ENCODE measurements at regions not wholly inside any gene's neighbourhood (a gene's known extent, or its start where the extent isn't known, plus 50 kb on each side); places are given as distances from the start of the nearest gene placed in this dataset.

DNA sequence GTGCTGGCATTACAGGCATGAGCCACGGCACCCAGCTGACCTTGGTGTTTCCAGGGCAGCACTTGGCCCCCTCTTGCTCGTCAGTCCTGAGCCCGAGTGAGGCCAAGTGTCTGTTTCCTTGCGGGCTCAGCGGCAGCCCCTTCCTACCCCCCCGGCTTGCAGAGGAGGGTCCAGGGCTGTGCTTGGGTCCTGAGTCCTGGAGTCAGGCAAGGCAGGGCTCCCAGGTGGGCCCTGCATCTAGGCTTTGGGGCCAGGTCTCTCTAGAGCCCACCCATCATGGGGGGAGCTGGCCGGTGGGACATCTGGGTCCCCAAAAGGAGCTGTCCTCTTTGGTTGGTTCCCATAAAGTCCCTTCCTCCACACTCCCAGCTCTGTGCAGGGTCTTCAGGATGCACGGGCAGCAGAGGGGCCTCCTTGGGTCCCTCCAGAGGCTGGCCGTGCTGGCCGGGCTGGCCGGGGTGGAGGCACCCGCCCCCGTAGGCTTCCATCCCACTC is 63.7 kb upstream of the HPCAL1 start:
- DNase-seq, result no peak

DNA sequence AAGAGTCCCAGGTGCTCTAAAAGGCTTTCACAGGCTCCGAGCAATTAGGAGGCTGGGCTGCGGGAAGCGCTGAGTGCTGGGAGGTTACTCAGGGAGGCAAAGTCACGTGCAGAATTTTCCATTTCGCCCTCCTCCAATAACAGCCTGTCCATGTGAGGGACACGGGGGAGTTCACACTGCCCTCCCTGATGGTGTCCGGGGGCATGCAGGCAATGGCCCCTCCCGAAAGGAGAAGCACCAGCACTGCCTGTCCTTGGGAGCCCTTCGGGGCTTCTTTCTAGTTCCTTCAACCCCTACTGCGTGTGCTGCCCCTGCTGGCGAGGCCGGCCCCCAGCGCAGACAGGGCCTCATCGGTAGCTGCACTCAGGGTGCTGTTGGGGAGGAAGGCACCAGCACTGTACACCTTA is 63.1 kb upstream of the HPCAL1 start:
- DNase-seq, result peak; percentile 16 to 28

DNA sequence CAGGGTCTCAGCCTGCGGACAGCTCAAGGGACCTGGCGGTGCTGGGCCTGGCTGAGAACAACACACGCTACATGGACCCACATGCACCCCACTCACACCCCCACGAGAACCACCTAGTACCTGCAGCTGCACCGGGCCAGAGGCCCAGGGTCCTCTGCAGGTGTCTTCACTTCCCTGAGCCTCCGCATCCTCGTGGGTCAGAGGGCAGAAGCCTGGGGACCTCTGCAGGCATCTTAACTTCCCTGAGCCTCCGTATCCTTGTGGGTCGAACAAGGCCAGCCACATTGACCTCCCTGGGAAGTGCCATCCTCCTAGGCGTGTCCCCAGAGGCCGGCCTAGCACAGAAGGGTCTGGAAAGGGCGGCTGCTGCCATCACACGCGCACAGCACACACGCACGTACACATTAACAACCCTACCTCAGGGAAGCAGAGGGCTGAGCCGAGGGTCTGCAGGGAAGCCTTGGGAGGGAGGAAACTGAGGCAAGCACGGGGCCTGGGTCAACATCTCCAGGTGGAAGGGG is 62.5 kb upstream of the HPCAL1 start:
- no peak for DNase-seq

DNA sequence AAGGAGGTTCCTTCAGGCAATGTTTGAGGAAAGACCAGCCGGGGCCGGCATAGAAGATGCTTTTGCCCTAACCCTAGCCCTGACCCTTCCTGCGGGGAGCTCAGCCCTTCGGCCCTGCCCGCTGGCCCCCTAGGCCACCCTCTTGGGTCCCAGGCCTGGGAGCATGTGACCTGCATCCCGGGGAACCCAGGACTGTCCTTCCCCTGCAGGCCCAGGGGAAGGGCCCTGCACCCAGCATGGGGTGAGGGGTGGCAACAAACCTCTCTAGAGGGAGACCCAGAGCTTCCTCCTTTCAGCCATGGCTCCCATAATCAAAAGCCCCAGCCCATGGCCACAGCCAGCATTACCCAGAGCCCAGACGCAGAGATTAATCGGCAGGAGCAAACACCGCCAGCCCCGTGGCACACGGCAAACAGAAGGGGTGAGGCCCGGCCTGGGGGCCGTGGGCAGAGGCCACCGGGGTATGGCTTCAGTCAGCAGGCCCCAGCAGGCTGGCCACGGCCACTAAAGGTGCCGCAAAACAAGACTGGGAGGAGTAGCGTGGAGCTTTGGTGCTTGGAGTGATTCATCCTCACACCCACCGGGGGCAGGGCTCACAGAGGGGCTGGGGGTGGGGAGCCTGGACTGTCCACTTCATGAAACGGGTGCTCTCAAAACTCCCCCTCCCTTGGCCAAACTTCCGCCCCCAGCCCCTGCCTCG is 61.6 kb upstream of the HPCAL1 start:
- DNase-seq, result no peak

DNA sequence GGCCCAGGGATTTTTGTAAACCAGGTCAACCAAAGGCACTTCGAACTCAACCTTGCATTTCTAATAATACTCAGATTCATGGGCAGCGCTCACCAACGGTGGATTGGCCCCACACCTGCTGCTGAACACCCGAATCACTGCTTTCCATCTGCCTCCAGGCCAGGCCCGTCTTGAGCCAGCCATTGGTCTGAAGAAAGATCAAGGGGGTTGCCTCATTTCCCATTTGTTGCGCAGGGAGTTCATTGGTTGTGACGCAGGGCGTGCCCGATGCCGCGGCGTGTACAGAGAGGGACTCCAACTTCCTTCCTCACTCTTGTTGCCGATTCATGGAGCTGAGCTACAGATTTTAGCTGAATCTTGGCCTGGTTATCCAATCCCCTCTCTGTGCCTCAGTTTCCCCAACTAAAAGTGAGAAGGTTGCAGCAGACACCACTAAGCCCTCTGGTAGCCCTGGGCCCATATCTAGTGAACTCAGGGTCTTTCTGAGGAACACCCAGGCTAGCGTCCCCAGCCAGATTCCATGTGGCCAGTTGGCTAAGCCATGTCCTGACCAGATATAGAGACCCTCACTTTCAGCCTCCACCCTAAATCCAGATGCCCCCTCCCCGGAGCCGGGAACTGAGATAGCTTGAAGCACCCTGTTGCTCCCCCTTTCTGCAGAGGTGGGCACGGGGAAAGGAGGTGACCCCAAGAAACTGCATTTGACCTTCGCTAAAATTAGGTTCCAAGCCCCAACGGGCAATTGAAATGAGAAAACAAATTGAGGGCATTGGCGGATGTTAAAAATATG is 60.9 kb upstream of the HPCAL1 start:
- no peak for DNase-seq

DNA sequence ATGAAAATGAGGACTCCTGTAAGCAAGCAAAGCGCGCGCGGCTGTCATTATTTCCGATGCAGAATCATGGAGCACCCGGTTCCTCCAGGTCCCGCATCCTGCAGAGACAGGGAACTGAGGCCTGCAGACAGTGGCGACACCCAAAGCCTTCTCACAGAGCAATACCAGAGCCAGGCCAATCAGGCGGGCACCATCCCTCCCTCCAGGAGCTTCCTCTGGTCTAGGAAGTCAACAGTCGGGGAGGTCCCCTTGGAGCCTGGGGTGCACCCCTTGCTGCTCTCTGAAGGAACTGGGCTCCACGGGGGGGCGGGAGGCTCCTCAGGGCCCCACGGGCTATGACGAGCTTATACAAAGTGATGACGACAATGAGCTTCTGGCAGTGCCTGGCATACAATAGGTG is 60.3 kb upstream of the HPCAL1 start:
- no peak for DNase-seq

DNA sequence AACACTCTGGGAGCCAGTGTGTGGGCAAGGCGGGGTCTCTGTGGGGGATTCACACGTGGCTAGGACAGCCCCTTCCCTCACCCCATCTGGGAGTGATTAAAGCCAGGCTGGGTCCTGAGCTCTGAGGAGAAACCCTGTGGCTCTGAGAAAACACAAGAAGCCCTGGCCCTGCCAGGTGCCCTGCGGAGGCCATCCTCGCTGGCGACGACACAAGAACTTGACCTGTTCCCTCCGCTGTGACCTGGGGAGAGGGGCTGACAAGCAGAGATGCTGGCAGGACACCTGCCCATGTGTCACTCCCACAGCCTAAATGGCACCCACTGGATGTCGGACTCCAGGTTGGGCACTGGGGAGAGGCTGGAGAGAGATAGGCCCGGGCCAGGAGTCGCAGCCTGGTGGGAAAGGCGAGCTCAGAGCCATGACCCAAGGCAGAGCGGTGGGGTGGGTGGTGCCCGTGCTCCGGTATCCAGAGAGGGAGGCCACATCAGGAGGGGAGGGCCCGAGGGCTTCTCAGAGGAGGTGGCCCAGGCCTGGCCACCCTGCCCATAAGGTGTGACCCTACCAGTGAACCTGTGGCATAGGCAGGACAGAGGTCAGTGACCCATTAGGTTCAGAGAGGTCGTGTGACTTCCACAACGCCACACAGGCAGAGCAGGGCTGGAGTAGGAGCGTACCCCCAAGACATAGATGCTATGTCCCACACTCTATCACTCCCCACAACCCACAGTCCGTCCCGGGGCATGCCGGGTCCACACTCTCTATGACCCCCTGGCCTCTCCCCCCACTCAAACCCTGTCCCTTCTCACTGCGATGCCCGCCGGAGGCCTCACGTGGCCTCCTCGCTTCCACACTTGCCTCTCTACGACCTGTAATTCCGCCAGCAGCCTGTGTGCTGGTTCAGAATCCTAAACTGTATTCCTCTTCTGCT is 59.4 kb upstream of the HPCAL1 start:
- DNase-seq, result no peak

DNA sequence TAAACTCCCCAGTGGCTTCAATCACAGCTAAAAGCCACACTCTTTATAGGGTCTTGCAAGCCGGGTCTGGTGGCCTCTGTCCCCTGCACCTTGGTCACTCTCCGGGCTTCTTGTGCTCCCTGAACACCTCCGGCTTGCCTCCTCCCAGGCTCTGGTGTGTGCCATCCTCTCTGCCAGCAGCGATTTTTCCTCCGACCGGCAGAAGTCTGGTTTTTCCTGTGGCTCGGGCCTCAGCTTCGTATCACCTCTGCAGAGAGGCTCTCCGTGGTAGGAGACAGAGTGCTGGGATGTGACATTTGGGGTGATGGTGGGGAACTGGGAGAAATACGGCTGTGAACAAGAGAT is 58.8 kb upstream of the HPCAL1 start:
- DNase-seq, result no peak

DNA sequence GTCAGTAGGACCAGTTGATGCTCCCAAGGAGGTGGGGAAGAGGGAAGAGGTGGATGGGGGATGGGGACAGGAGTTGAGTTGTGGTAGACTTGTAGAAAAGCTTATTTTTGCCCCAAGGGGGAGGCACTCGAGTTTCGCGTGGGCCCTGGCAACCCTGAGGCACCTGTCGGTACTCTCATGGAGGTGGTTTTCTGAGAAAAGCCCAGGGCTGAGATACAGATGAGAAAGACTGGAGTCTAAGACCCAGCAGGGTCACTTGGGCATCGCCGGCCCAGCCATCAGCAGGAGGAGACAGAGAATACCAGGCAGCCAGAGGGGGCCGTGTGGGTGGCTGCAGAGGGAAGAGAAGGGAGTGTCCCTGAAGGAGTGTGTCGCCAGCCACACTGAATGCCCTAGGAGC is 57.7 kb upstream of the HPCAL1 start:
- no peak for DNase-seq

DNA sequence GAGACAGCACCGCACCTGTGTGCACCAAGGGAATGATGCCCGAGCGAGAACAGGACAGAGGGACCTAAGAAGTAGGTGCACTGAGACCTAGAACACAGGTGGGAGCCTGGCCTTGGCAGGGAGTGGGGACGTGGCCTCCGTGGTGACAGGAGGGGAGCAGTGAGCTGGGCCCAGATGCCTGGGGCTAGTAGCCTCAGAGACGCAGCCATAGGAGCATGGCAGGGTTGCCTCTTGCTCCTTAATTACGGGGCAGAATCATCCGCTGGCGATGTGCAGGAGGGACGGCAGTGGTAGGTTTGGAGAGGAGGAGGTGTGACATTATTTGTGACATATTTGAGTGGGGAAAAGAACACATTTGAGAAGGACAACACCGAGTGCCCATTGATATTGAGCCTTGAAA is 57.0 kb upstream of the HPCAL1 start:
- no peak for DNase-seq

DNA sequence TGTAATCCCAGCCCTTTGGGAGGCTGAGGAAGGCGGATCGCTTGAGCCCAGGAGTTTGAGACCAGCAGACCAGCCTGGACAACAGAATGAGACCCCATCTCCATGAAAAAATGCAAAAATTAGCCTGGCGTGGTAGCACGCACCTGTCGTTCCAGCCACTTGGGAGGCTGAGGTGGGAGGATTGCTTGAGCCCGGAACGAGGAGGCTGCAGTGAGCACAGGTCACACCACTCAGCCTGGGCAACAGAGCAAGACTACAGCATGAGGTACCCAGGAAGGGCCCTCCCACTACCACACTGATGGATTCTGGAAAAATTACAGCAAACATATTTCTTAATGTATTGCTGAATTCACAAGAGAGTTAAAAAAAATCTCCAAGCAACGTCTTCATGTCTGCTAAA is 56.3 kb upstream of the HPCAL1 start:
- no peak for DNase-seq

DNA sequence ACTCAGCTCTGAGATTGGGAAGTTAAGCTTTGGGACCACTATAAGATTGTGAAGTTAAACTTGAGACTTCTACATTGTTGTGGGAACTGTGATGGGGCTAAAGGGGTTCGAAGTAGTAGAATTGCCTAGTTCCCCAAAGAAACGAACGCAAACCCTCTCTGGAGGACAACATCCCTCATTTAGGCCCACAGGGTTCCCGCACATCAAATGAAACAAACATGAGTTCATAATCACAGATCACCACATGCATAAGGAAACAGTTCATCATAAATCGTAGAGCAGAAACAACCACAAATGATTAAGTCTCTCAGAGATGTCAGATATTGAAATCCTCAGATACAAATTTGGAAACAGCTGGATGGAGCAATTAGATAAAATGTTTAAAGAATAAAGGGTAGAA is 55.9 kb upstream of the HPCAL1 start:
- no peak for DNase-seq

DNA sequence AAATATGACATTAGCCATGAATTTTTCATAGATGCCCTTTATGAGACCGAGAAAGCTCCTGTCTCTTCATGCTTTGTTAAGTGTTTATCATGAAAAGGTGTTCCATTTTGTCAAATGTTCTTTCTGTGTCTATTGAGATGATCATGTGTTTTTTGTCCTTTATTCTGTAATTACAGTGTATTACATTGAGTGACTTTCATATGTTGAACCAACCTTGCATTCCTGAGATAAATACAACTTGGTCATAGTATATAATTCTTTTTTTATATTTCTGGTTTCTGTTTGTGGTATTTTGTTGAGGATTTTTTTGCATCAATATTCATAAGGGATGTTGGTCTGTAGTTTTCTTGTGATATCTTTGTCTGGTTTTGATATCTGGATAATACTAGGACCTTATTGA is 52.9 kb upstream of the HPCAL1 start:
- no peak for DNase-seq

DNA sequence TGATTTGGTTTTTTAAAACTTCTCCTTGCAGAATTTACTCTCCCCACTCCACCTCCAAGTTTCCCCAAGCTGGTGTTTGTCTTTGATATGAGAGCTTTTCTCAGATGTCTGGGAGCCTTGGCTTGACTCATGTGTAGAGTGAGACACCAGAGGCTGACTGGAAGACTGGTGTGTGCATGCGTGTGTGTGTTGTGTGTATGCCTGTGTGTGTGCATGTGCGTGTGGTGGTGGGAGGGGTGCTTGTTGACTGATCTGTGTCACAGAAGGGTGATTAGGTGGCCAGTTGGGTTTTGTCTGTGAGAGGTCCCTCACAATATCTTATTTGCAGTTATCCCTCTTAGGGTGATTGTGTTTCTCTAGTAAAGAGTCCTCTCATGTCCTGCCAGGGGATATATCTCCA is 50.5 kb upstream of the HPCAL1 start:
- DNase-seq, result no peak

DNA sequence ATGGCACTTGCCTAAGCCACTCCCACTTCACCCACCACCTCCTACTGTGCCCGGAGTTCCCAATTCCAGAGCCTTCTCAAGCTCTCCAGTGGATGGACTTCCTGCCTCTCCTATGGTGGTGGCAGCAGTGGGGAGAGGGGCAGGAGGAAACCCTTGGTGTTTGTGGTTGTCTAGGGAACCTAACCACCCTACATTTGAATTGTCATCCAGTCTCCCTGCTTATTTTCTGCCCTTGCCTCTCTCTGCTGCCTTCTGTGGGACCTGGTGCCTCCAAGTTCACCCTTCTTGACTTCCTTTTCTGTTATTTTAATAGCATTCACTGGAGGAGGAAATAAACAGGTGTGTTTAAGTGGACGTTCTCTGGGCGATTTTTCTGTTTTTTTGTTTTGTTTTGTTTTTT is 50.0 kb upstream of the HPCAL1 start:
- DNase-seq, result peak; percentile 11 to 26
